Renal cortex interstitium (tissue), 11 donors: ENCODE measurements at regions not wholly inside any gene's neighbourhood (a gene's known extent, or its start where the extent isn't known, plus 50 kb on each side); places are given as distances from the start of the nearest gene placed in this dataset.

Experiments
- DNase-seq, 11 donors: peaks; one replicate each; pipeline ENCODE4 v3.0.0-alpha.2; 2013; ENCODE audit warnings: low read depth in 9 of 11, low spot score in 4 of 11; ENCODE audit errors: extremely low read depth in 1 of 11

- DNase-seq, result no peak
Measured at GRCh38 chr5:54862036-54862435, 123.4 kb downstream of the ESM1 start.

DNA sequence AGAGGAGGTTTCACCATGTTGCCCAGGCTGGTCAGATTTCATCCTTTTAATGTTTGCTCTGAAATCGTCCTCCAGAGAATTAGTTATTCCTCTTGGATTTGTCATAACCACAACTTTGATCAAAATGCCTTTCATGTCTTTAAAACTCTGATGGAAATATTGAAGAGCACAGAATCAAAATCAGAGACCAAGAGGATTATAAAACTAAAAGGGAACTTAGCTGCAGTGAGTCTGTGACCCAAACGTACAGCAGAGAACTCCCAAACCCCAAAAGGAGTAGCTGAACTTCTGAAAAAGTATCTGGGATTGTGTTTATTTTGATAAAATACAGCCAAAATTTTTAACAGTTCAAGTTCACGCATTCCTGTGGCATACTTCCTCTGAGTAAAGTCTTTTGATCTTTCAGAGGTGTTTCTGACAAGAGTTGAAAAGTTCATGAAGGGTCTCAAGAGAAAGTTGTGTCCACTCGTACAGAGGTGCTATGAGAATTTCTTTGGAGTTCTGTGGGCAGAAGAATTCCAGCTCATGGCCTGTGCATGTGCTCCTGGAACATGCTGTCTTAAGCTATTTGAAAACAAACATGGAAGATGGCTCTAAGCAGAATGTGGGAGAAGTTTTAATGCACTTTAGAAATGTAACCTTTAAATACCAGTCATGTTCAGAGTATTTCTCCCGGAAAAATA, 124.0 kb downstream of the ESM1 start:
- no peak for DNase-seq

DNA sequence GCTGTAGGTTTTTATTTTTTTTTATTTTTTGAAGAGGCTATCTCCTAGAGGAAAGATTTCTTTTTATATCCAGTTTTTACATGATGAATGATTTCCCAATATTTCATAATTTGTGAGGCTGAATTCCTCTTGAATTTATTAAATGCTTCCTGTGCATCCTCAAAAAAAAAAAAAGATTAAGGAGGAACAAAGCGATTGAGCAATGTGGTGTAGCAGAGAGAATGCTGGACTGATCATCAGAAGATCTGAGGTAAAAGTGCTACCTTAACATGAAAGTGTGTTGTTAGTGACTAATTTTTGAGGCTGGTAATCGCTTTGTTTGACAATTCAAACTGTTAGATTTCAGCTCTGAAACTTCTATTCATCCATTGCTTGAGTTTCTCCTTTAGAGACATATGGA, 125.1 kb downstream of the ESM1 start:
- DNase-seq, result no peak

DNA sequence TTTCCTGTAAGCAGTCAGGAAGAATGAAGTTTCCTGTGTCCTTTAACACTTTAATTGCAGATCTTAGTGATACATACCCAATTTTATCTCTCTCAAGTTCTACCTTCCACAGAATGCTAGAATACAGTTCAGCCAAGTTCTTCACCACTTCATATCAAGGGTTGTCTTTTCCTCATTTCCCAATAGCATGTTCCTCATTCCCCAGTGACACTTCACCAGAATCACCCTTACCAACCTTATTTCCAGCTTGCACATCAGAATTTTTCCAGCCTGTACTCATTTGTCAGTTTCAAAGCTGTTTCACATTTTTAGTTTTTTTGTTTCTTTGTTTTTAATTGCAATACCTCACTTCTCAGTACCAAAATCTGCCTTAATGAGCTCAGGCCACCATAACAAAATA, 126.1 kb downstream of the ESM1 start:
- no peak for DNase-seq

- DNase-seq, result no peak
Measured at GRCh38 chr5:54854883-54855581, 130.4 kb downstream of the ESM1 start.

DNA sequence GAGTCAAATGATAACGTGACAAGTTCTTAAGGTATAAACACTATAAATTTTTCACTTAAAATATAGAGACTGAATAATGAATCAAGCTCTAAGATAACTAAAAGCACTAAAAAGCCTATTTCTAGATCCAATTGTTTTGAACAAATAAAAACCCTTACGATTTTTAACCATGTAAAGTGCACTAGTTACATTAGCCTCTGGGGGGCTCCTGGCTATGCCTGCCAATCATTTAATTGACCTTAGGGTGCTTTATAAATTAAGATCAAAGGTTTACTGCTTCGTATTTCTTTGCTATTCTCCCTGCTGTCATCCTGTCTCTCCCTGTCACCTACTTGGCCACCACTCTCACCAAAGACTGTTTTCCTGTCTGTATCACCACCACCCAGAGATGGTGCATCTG, 133.4 kb downstream of the ESM1 start:
- no peak for DNase-seq

GRCh38 chr5:54851449-54851848, 133.9 kb downstream of the ESM1 start:
- no peak for DNase-seq

- no peak for DNase-seq
Measured at GRCh38 chr5:54848581-54848980, 136.8 kb downstream of the ESM1 start.

DNA sequence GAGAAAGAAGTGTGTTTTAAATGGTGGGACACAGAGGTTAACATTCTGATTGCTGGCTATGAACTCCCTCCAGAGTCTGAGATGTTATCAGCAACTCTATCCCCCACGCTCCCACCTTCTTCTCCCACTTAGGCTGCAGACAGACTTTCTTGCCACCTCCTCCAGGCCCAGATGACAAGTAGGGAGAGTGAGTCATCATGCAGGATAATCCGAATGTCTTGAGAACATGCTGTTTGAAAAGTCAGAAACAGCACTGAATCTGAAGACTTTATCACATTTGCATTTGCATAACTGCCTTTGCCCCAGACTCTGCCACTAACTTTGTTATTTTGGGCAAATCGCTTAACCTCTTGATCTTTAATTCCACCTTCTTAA, 139.8 kb downstream of the ESM1 start:
- no peak for DNase-seq

GRCh38 chr5:54844905-54845566, 140.4 kb downstream of the ESM1 start:
- peak in 6 of 11 donors; percentile 38 to 60 (median 48) for DNase-seq

DNA sequence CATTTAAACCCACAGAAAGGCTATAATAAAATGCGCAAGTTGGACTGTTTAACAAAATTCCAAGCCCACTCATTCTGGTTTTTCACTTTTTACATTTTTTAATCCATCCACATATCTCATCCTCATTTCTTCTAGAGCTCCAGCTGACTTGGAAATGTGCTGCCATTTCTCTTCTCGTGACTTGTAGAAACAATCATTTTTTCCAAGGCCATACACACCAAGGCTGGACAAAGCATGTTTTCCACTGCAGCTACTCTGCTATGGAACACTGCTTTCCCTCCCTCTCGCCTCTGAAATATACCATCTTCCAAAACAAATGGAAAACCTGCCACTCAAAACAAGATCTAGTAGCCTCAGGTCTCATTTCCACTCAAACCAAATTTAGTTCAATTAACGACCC, 141.1 kb downstream of the ESM1 start:
- DNase-seq, result no peak

DNA sequence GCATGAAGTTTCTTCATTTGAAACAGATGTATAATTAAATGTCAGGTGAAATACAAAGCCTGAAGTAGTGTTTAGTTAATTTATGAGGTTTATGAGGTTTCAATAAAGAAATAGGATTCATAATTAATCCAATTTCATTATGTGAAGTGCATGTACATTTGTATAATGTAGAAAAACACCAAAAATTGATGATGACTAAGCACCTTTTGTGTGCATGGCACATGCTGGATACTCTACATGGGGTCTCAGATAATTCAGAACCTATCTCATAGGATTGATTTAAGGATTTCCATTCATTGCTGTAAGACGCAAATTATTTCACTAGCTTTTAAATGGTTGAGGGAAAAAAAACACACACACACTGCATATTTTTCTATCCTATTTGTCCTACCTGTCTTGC, 143.9 kb downstream of the ESM1 start:
- DNase-seq, result no peak

DNA sequence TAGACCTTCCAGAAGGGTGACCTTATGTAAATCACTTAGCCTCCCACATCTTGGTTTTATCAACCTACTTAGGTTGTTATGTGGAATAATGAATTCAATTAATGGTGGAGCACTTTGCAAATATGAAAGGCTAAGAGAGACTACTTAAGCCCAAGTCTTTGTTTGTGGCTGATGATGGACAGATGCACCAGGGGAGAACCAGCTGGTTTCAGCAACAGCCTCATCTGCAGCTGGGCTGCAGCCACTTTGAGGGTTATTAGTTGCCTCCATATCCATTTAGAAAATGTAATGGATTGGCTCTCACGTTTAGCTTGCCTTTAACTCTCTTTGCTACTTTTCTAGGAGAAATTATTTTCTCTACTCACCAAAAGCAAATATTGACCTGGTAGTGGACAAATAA, 146.6 kb downstream of the ESM1 start:
- no peak for DNase-seq

GRCh38 chr5:54837981-54838380, 147.4 kb downstream of the ESM1 start:
- no peak for DNase-seq

- DNase-seq, result no peak
Measured at GRCh38 chr5:54837093-54837492, 148.3 kb downstream of the ESM1 start.

- DNase-seq, result no peak
Measured at GRCh38 chr5:54835647-54836046, 149.7 kb downstream of the ESM1 start.

GRCh38 chr5:54834121-54834842, 151.1 kb downstream of the ESM1 start:
- DNase-seq, result no peak

- DNase-seq, result no peak
Measured at GRCh38 chr5:54833590-54833989, 151.8 kb downstream of the ESM1 start.

DNA sequence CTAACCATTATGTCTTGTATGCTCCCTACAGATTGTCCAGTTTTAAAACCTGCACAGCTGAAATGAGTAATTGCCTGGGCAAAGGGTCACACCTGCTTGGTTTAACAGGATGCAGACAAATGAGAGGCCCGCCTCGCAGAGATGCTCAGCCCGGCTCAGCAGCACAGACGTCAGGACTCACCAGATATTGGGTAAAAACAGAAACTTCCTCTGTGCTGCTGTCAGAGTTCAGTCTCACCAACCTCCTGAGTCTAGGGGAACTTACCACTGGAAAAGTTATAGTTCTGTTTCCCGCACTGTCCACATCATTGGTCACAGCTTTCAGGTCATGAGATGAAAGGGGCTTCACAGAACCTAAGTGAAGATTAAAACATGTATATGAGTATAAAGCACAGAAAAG, 152.5 kb downstream of the ESM1 start:
- no peak for DNase-seq

DNA sequence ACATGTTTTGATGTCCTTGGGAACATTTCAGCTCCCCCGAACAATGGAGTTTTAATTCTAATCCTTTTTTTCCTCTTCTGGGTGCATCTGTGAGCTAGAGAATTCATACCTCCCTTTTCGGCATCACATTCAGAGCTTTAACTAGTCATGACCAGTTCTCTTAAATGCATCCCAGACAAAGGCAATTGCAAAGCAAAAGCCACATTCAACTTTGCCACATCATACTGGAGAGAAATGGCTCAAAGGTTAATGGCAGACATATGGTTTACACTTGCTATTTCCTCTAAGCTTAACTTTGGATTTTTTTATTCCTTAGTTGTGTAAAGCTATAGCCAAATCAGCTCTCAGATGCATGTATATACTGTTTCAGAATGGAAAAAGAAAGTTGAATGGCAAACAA, 153.3 kb downstream of the ESM1 start:
- DNase-seq, result peak in 2 of 11 donors; percentile 18 to 24
